GM12878 (cell line): ENCODE measurements at regions not wholly inside any gene's neighbourhood (a gene's known extent, or its start where the extent isn't known, plus 50 kb on each side); places are given as distances from the start of the nearest gene placed in this dataset.

Experiments
- ATAC-seq: fragments of 200-7000 bp; cut with Tn5 transposase; 3 replicates; pipeline ENCODE4 v1.9.1; 2020; ENCODE audit warnings: mild to moderate bottlenecking, moderate library complexity
- BruUV-seq: library from RNA; stranded (reverse); fragments of 400-500 nt; replicated peaks from 2 replicates; lab custom pipeline; 2021; lab: Mats Ljungman, UMichigan
- CTCF ChIA-PET: fragments of 300-600 bp; sonication (Branson Sonifier 250); formaldehyde crosslinking; extraction: SDS; loops from one replicate; lab custom pipeline; 2021; ENCODE audit warnings: inconsistent platforms; lab: Yijun Ruan, JAX
- POLR2A ChIA-PET: fragments of 350-600 bp; formaldehyde crosslinking; extraction: SDS; loops from one replicate; lab custom pipeline; 2021; ENCODE audit warnings: inconsistent platforms; lab: Charles Lee
- RAD21 ChIA-PET: fragments of 300-600 bp; sonication (Branson Sonifier 250); formaldehyde crosslinking; loops from one replicate; lab custom pipeline; 2023; ENCODE audit warnings: antibody characterized with exemption; ENCODE audit not compliant: unreplicated experiment; lab: Charles Lee
- SMC1A ChIA-PET: fragments of 300-600 bp; sonication (Branson Sonifier 250); formaldehyde crosslinking; loops from one replicate; lab custom pipeline; 2023; ENCODE audit not compliant: unreplicated experiment, uncharacterized antibody; lab: Charles Lee
- DNase-seq: peaks from one replicate; pipeline ENCODE4 v3.0.0-alpha.2; 2011; ENCODE audit warnings: low read depth, low spot score
- FAIRE-seq: peaks from 3 replicates; lab custom pipeline; 2011; peaks lifted over from hg19 to GRCh38; lab: Jason Lieb, UNC
- H2AFZ ChIP-seq: 2 replicates; pipeline ENCODE4 v1.6.0; 2011; ENCODE audit warnings: low read depth, low read length, control low read depth; ENCODE audit not compliant: control insufficient read depth
- H3K27ac ChIP-seq: 2 replicates; pipeline ENCODE4 v1.5.1; 2011; ENCODE audit warnings: control low read depth; ENCODE audit not compliant: control insufficient read depth, insufficient read depth
- H3K27me3 ChIP-seq, 2 experiments: replicated peaks in 1 of 2; 2 replicates each; pipeline versions ENCODE4 v1.6.0 to v1.6.1; 2011; ENCODE audit warnings: low read length in 1 of 2; ENCODE audit not compliant: control insufficient read depth in 2 of 2, insufficient read depth in 2 of 2
- H3K36me3 ChIP-seq, 2 experiments: 2 replicates each; pipeline ENCODE4 v1.5.1; 2011; ENCODE audit warnings: low read length in 1 of 2; ENCODE audit not compliant: control insufficient read depth in 2 of 2, insufficient read depth in 2 of 2
- H3K4me1 ChIP-seq: 2 replicates; pipeline ENCODE4 v1.6.1; 2011; ENCODE audit warnings: mild to moderate bottlenecking, low read length, moderate library complexity, mixed read lengths; ENCODE audit not compliant: control insufficient read depth, insufficient read depth
- H3K4me2 ChIP-seq: 2 replicates; pipeline ENCODE4 v1.6.0; 2011; ENCODE audit warnings: control low read depth; ENCODE audit not compliant: control insufficient read depth, insufficient read depth
- H3K4me3 ChIP-seq: fragments of 200-600 bp; sonication (generic); 2 replicates; pipeline ENCODE4 v1.5.1; 2016
- H3K79me2 ChIP-seq: 2 replicates; pipeline ENCODE4 v1.6.0; 2011; ENCODE audit warnings: low read length; ENCODE audit not compliant: control insufficient read depth, insufficient read depth
- H3K9ac ChIP-seq: 2 replicates; pipeline ENCODE4 v1.8.0; 2011; ENCODE audit warnings: low read length, control low read depth, mixed read lengths; ENCODE audit not compliant: control insufficient read depth, insufficient read depth
- H3K9me3 ChIP-seq: replicated peaks from 3 replicates; pipeline ENCODE4 v1.5.1; 2011; ENCODE audit warnings: mild to moderate bottlenecking, low read length; ENCODE audit not compliant: control insufficient read depth, insufficient read depth
- H4K20me1 ChIP-seq: 2 replicates; pipeline ENCODE4 v1.6.0; 2011; ENCODE audit not compliant: control insufficient read depth, insufficient read depth
- ATF2 ChIP-seq: IDR thresholded peaks from 2 replicates; pipeline ENCODE4 v1.6.1; 2012; ENCODE audit warnings: low read length, inconsistent platforms
- CHD1 ChIP-seq: IDR thresholded peaks from 2 replicates; pipeline ENCODE4 v1.6.1; 2012; ENCODE audit warnings: low read depth, low read length, improper control_type of control experiment
- EGR1 ChIP-seq, 2 experiments: IDR thresholded peaks; 1 replicate in 1 of 2; 2 replicates in 1 of 2; pipeline ENCODE4 v1.6.1; 2011 to 2012; ENCODE audit warnings: low read depth in 2 of 2, low read length in 2 of 2, borderline replicate concordance in 1 of 2, mild to moderate bottlenecking in 1 of 2, moderate library complexity in 1 of 2
- NFXL1 ChIP-seq: fragments of 450-650 bp; IDR thresholded peaks from 2 replicates; pipeline ENCODE4 v1.6.1; 2017; ENCODE audit warnings: antibody characterized with exemption, mild to moderate bottlenecking, borderline replicate concordance
- RB1 ChIP-seq: fragments of 450-650 bp; formaldehyde crosslinking; IDR thresholded peaks from 2 replicates; pipeline ENCODE4 v1.6.1; 2017; ENCODE audit warnings: mild to moderate bottlenecking, borderline replicate concordance
- RCOR1 ChIP-seq: conservative IDR thresholded peaks from 2 replicates; pipeline ENCODE4 v1.6.1; 2012; ENCODE audit warnings: low read depth, low read length, improper control_type of control experiment
- SIX5 ChIP-seq: IDR thresholded peaks from 2 replicates; pipeline ENCODE4 v1.6.1; 2011; ENCODE audit warnings: mild to moderate bottlenecking, low read depth, low read length, moderate library complexity; ENCODE audit not compliant: severe bottlenecking
- SPI1 ChIP-seq: IDR thresholded peaks from 2 replicates; pipeline ENCODE4 v1.6.1; 2011; ENCODE audit warnings: low read depth, mild to moderate bottlenecking, low read length, moderate library complexity, borderline replicate concordance; ENCODE audit not compliant: insufficient read depth
- SRF ChIP-seq, 2 experiments: IDR thresholded peaks; 2 replicates each; pipeline ENCODE4 v1.6.1; 2011; ENCODE audit warnings: low read depth in 2 of 2, low read length in 2 of 2, mild to moderate bottlenecking in 1 of 2, moderate library complexity in 1 of 2
- USF1 ChIP-seq: IDR thresholded peaks from 2 replicates; pipeline ENCODE4 v1.6.1; 2011; ENCODE audit warnings: borderline replicate concordance, low read depth, mild to moderate bottlenecking, moderate library complexity, mixed read lengths, low read length; ENCODE audit not compliant: insufficient read depth; ENCODE audit errors: extremely low read length
- USF2 ChIP-seq: IDR thresholded peaks from 2 replicates; pipeline ENCODE4 v1.6.1; 2011; ENCODE audit warnings: low read depth, low read length, improper control_type of control experiment, borderline replicate concordance
- ZNF274 ChIP-seq: IDR thresholded peaks from one replicate; pipeline ENCODE4 v1.8.0; 2011; ENCODE audit not compliant: insufficient read length, insufficient read depth
- WGBS: methylation state at CpG from one replicate; pipeline ENCODE4 v1.1.6; 2016; ENCODE audit warnings: low lambda C conversion rate; ENCODE audit not compliant: insufficient replicate concordance, insufficient coverage; ENCODE audit errors: missing lambda C conversion rate; 5-methylcytosine and 5-hydroxymethylcytosine counted together
- in situ Hi-C: fragments of 300-500 bp; cut with MboI; formaldehyde crosslinking; loops from 9 replicates; pipeline ENCODE4 v1.14.3; 2018; ENCODE audit warnings: mixed read lengths
- intact Hi-C: fragments of 100-400 bp; cut with micrococcal nuclease; formaldehyde crosslinking; loops from one replicate; pipeline ENCODE4 v1.14.2; 2022; ENCODE audit not compliant: unreplicated experiment
- TF ChIP-seq, protein P1 (sequence below): fragments of 450-650 bp; IDR thresholded peaks from 2 replicates; pipeline ENCODE4 v1.6.1; 2016; ENCODE audit warnings: mild to moderate bottlenecking
- TF ChIP-seq, protein P2 (sequence below): fragments of 450-650 bp; IDR thresholded peaks from 2 replicates; pipeline ENCODE4 v1.6.1; 2017; ENCODE audit warnings: mild to moderate bottlenecking, low read depth, inconsistent platforms; ENCODE audit not compliant: poor library complexity, severe bottlenecking

- no peak for TF ChIP-seq USF2
- TF ChIP-seq RCOR1: no peak
- TF ChIP-seq, protein P1, sequence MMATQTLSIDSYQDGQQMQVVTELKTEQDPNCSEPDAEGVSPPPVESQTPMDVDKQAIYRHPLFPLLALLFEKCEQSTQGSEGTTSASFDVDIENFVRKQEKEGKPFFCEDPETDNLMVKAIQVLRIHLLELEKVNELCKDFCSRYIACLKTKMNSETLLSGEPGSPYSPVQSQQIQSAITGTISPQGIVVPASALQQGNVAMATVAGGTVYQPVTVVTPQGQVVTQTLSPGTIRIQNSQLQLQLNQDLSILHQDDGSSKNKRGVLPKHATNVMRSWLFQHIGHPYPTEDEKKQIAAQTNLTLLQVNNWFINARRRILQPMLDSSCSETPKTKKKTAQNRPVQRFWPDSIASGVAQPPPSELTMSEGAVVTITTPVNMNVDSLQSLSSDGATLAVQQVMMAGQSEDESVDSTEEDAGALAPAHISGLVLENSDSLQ: no peak
- no peak for TF ChIP-seq SRF (IDR thresholded peaks at IDR 0.05; ENCODE audit: low read depth in 2 of 2, low read length in 2 of 2)
- no peak for TF ChIP-seq USF1
- no peak for TF ChIP-seq CHD1
- no peak for TF ChIP-seq EGR1 (IDR thresholded peaks at IDR 0.05; ENCODE audit: borderline replicate concordance in 1 of 2, low read depth in 2 of 2, low read length in 2 of 2)
- TF ChIP-seq NFXL1: no peak
Observed at GRCh38 chr5:39742916-39743315, 318.1 kb upstream of the DAB2 start (continued).

DNA sequence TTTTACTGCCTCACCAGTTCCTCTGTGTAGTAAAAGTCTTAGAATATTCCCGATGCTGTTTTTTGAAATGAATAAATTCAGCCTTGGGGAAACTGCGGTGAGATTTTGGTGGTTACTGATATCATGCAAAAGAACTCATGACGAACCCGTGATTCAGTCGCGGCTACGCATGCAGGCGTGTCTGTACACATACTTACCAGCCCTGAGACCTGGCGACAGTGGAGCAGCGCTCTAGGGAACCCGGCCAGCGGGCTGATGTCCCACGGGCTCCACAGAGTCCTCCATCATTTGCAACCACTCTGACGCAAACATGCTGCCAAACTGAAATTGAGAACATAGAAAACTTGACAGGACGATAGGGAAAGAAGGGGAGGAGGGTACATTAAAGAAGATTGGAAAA is 315.6 kb upstream of the DAB2 start:
- no peaks in the 10 kb centered on the region for H3K79me2 ChIP-seq
- H3K9me3 ChIP-seq: no peaks in the 10 kb centered on the region
- in situ Hi-C loops: no loop called here
- no peaks in the 10 kb centered on the region for H4K20me1 ChIP-seq
- POLR2A ChIA-PET: no interaction called here
- CTCF ChIA-PET: no interaction called here
- RAD21 ChIA-PET: no interaction called here
- no peaks in the 10 kb centered on the region for H3K36me3 ChIP-seq
- no peak overlapping the region for H3K27ac ChIP-seq
- WGBS: 49% methylated on average over 15 of the region's 15 CpGs
- SMC1A ChIA-PET: no interaction called here
- H2AFZ ChIP-seq: no peak overlapping the region
- TF ChIP-seq SIX5: no peak
- TF ChIP-seq, protein P2, sequence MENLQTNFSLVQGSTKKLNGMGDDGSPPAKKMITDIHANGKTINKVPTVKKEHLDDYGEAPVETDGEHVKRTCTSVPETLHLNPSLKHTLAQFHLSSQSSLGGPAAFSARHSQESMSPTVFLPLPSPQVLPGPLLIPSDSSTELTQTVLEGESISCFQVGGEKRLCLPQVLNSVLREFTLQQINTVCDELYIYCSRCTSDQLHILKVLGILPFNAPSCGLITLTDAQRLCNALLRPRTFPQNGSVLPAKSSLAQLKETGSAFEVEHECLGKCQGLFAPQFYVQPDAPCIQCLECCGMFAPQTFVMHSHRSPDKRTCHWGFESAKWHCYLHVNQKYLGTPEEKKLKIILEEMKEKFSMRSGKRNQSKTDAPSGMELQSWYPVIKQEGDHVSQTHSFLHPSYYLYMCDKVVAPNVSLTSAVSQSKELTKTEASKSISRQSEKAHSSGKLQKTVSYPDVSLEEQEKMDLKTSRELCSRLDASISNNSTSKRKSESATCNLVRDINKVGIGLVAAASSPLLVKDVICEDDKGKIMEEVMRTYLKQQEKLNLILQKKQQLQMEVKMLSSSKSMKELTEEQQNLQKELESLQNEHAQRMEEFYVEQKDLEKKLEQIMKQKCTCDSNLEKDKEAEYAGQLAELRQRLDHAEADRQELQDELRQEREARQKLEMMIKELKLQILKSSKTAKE: no peak
- TF ChIP-seq ZNF274: no peak
- TF ChIP-seq RB1: no peak
- TF ChIP-seq ATF2: no peak
- TF ChIP-seq SPI1: no peak
- TF ChIP-seq, all 136 proteins: peak for 0
- intact Hi-C loops: no loop called here
- no peaks in the 10 kb centered on the region for H3K27me3 ChIP-seq
- BruUV-seq: no TSS peak
- H3K4me2 ChIP-seq: no peak overlapping the region
- FAIRE-seq (no peak), ATAC-seq (no peak), DNase-seq (no peak)
- H3K4me3 ChIP-seq: no peak overlapping the region
- H3K9ac ChIP-seq: no peak overlapping the region
- H3K4me1 ChIP-seq: no peaks in the 10 kb centered on the region
